Aorta (tissue), 5 donors: ENCODE measurements at regions not wholly inside any gene's neighbourhood (a gene's known extent, or its start where the extent isn't known, plus 50 kb on each side); places are given as distances from the start of the nearest gene placed in this dataset.
"Not testable (repeated sequence)": the region's sequence is repeated elsewhere in the genome, so short reads cannot be mapped to it uniquely, and the experiment has no call there.

ENCODE experiments used
- ATAC-seq: fragments of 200-7000 bp; cut with Tn5 transposase; one replicate; pipeline ENCODE4 v1.9.1; 2022; ENCODE audit warnings: moderate library complexity; ENCODE audit not compliant: low FRiP score
- DNase-seq, 2 donors: peaks; one replicate each; pipeline ENCODE4 v3.0.0-alpha.2; 2020
- H3K27ac ChIP-seq, 2 donors: one replicate each; pipeline ENCODE4 v1.5.1; 2013; ENCODE audit warnings: low read length in 2 of 2, mild to moderate bottlenecking in 2 of 2, moderate library complexity in 2 of 2, control low read depth in 1 of 2, inconsistent platforms in 1 of 2, low read depth in 1 of 2
- H3K27me3 ChIP-seq, 2 donors: one replicate each; pipeline ENCODE4 v1.6.1; 2013; ENCODE audit warnings: control low read depth in 1 of 2, low read length in 1 of 2, mild to moderate bottlenecking in 1 of 2, moderate library complexity in 1 of 2; ENCODE audit not compliant: insufficient read depth in 2 of 2, control insufficient read depth in 1 of 2
- H3K36me3 ChIP-seq, 2 donors: one replicate each; pipeline ENCODE4 v1.6.1; 2013; ENCODE audit warnings: control low read depth in 1 of 2, low read length in 1 of 2, mild to moderate bottlenecking in 1 of 2; ENCODE audit not compliant: insufficient read depth in 2 of 2, control insufficient read depth in 1 of 2
- H3K4me1 ChIP-seq, 2 donors: one replicate each; pipeline ENCODE4 v1.6.1; 2013; ENCODE audit warnings: low read length in 2 of 2, control low read depth in 1 of 2, mild to moderate bottlenecking in 1 of 2, moderate library complexity in 1 of 2; ENCODE audit not compliant: insufficient read depth in 2 of 2, control insufficient read depth in 1 of 2
- H3K4me3 ChIP-seq, 2 donors: one replicate each; pipeline ENCODE4 v1.5.1; 2013; ENCODE audit warnings: low read length in 2 of 2, control low read depth in 1 of 2, mild to moderate bottlenecking in 1 of 2
- H3K9me3 ChIP-seq: one replicate; pipeline ENCODE4 v1.6.1; 2013; ENCODE audit warnings: mild to moderate bottlenecking, low read length; ENCODE audit not compliant: control insufficient read depth
- WGBS, 2 donors: extraction: QIAGEN DNeasy Blood & Tissue Kit; methylation state at CpG; one replicate each; pipeline ENCODE4 v1.1.7; 2013; 5-methylcytosine and 5-hydroxymethylcytosine counted together
- intact Hi-C, 2 donors: fragments of 100-400 bp; cut with DNase I; formaldehyde crosslinking; loops; one replicate each; pipeline versions ENCODE4 v1.14.2 to v1.15.0; 2022
- donor health status: healthy with polysubstance abuse.
- donor health status: Bipolar disorder and iron deficiency.
- donor health status: DM: no; HTN: no; CAD: no.
- donor health status: DM: no; HTN: no; CAD: no.
- donor health status: DM: yes; HTN: yes; CAD: no.

DNA sequence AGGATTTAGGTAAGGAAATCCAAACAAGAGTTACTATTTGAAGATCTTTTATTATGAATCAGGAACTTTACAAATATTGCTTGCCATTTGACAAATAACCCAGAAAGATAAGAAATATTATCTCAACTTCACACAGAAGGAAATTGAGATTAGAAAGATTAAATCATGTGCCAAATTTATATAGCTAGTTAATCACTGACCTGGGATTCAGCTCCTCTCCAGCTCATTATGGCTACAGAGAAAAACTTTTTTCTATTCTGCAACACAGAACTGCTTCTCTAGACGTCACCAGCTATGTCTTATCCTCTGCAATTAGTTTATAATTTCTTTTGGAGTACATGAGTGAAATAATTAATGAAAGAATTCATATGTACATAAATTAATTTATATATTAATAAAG, 86.3 kb upstream of the NOX4 start:
- H3K27me3 ChIP-seq, intact Hi-C loops, H3K4me3 ChIP-seq, H3K9me3 ChIP-seq, H3K36me3 ChIP-seq, ATAC-seq, H3K27ac ChIP-seq, DNase-seq, H3K4me1 ChIP-seq: not testable (repeated sequence)
- WGBS, 2 donors: 74 to 81% methylated on average over 1 of the region's 1 CpG

DNA sequence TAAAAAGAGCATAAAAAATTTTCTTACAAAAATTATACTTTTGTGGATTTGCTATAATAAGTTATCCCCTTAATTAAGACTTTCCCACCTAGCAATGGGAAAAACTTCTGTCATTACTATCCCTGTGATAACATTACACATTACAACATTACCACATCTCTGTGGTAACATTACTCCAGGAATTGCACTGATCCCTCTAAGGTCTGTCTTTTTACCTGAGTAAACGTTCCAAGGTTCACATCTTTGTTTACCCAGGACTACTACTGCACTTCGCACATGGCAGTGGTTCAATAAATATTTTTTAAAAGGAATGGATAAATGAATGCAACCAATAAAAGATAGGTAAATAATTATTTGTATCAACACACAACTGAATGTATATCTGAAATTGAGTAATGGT, 92.4 kb upstream of the NOX4 start:
- Histone ChIP-seq H3K27ac (no peak overlapping the region), H3K36me3 (no peaks in the 10 kb centered on the region), H3K4me1 (no peaks in the 10 kb centered on the region), H3K9me3 (no peaks in the 10 kb centered on the region), H3K27me3 (no peaks in the 10 kb centered on the region), H3K4me3 (no peak overlapping the region)
- DNase-seq (no peak), ATAC-seq (no peak)
- 67 to 71% methylated on average over 2 of the region's 2 CpGs for WGBS, 2 donors
- intact Hi-C loops: no loop called here

- H3K4me1 ChIP-seq, H3K4me3 ChIP-seq, H3K27me3 ChIP-seq, H3K36me3 ChIP-seq, intact Hi-C loops, DNase-seq, ATAC-seq, H3K9me3 ChIP-seq, H3K27ac ChIP-seq: not testable (repeated sequence)
- 96 to 97% methylated on average over 3 of the region's 3 CpGs for WGBS, 2 donors
Observed at GRCh38 chr11:89585046-89585445, 93.9 kb upstream of the NOX4 start.

DNA sequence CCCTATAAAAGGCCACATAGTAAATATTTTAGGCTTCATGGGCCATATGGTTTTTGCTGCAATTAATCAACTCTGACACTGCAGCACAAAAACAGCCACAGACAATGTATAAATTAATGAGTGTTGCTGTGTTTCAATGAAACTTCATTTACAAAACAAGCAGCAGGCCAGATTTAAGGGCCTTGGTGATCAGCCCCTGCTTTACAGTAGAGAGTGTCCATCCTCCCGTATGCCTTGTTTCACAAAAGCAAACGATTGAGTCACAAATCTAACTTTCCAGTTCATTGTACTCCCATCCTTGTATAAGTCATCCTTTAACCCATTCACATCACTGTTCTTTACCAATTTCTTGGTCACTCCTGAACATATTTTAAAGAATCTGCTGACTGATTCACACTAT, 94.3 kb upstream of the NOX4 start:
- H3K4me1 ChIP-seq, ATAC-seq: not testable (repeated sequence)

DNA sequence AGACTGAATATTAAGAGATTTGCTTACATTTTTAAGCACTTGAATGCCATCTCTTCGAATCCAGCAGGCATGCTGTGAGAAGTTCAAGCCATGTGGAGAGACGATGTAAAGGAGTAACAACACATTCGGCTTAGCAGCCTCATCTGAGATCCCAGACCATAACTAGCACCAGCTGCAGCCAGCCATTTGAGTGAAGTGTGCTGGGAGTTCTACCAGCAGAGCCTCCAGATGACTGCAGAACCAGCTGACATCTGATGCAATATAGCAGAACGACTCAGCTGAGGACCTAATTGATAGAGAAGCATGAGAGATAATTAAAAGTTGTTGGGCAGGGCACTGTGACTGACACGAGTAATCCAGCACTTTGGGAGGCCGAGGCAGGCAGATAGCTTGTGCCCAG, 98.2 kb upstream of the NOX4 start:
- H3K36me3 ChIP-seq, H3K9me3 ChIP-seq, H3K27ac ChIP-seq, H3K4me1 ChIP-seq, DNase-seq, H3K4me3 ChIP-seq, intact Hi-C loops, H3K27me3 ChIP-seq, ATAC-seq: not testable (repeated sequence)
- 91 to 93% methylated on average over 6 of the region's 6 CpGs for WGBS, 2 donors

More for the DNA sequence above, 94.3 kb upstream of the NOX4 start:
- H3K27me3 ChIP-seq, H3K9me3 ChIP-seq, intact Hi-C loops, H3K27ac ChIP-seq, H3K4me3 ChIP-seq, DNase-seq, H3K36me3 ChIP-seq: not testable (repeated sequence)
- 65 to 73% methylated on average over 2 of the region's 2 CpGs for WGBS, 2 donors

GRCh38 chr11:89590008-89590632, 98.9 kb upstream of the NOX4 start:
- H3K9me3 ChIP-seq, H3K27ac ChIP-seq, ATAC-seq, intact Hi-C loops, H3K27me3 ChIP-seq, H3K4me3 ChIP-seq, H3K4me1 ChIP-seq, H3K36me3 ChIP-seq, DNase-seq: not testable (repeated sequence)
- 84 to 87% methylated on average over 5 of the region's 5 CpGs for WGBS, 2 donors

- not testable (repeated sequence) for DNase-seq, ATAC-seq, H3K27ac ChIP-seq, H3K36me3 ChIP-seq, H3K27me3 ChIP-seq, H3K4me1 ChIP-seq, H3K4me3 ChIP-seq, H3K9me3 ChIP-seq
- 79 to 86% methylated on average over 1 of the region's 1 CpG for WGBS, 2 donors
- intact Hi-C loops: loop anchor here in 1 of 2 donors (10.0 kb wide), 1 partner anchor 46 kb away; no protein-coding TSS in a partner anchor
Observed at GRCh38 chr11:89601263-89601662, 108.8 kb upstream of the TRIM77 start.

DNA sequence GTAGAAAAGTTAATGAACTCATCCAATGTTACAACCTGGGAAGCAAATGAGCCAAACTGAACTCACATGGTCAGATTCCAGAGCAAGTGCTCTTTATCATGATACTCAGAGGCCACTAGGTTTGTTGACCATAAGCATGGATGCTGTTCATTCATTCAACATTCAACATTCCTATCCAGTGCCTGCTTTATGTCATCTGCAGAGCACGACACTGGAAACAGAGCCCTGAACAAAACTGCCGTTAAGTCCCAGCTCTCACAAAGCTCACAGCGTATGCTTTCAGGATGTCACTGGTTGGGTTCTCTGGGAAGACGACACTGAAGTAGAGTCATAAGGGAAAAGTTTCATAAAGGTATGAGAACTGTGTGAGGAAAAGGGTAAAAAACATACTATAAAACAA, 105.8 kb upstream of the TRIM77 start:
- Histone ChIP-seq H3K9me3 (no peaks in the 10 kb centered on the region), H3K4me1 (no peaks in the 10 kb centered on the region), H3K27ac (no peak overlapping the region), H3K27me3 (no peaks in the 10 kb centered on the region), H3K4me3 (no peak overlapping the region), H3K36me3 (no peaks in the 10 kb centered on the region)
- DNase-seq: no peak
- intact Hi-C loops: loop anchor here in 1 of 2 donors (10.0 kb wide), 1 partner anchor 49 kb away; no protein-coding TSS in a partner anchor
- ATAC-seq: no peak
- 66 to 89% methylated on average over 4 of the region's 4 CpGs for WGBS, 2 donors

DNA sequence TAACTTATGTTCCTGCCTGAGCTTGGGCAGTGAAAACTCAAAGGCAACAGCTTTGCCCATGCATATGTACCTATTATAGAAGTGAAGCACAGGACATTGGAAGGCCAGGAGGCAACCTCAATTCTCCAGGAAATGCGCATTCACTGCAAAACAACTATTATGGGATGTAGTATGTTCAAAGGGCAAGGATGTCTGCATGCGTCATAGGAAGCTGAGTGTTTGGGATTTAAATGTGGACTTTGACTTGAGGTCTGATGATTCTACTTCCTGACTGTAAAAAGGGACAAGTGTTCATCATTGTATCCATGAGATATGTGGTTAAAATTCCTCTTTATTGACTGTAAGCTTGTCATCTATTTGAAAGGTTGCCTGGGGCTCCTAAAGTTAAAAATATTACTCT, 103.3 kb upstream of the TRIM77 start:
- intact Hi-C loops: loop anchor here in 1 of 2 donors (10.0 kb wide), 1 partner anchor 52 kb away; no protein-coding TSS in a partner anchor
- H3K27me3 ChIP-seq, H3K4me1 ChIP-seq, ATAC-seq, H3K36me3 ChIP-seq, DNase-seq, H3K9me3 ChIP-seq, H3K27ac ChIP-seq, H3K4me3 ChIP-seq: not testable (repeated sequence)
- 88 to 96% methylated on average over 2 of the region's 2 CpGs for WGBS, 2 donors
